Tibial nerve (tissue), 4 donors: ENCODE measurements at regions not wholly inside any gene's neighbourhood (a gene's known extent, or its start where the extent isn't known, plus 50 kb on each side); places are given as distances from the start of the nearest gene placed in this dataset.
"Not testable (repeated sequence)": the region's sequence is repeated elsewhere in the genome, so short reads cannot be mapped to it uniquely, and the experiment has no call there.

Experiments used
- DNase-seq, 2 donors: peaks; one replicate each; pipeline ENCODE4 v3.0.0-alpha.2; 2019; ENCODE audit warnings: low spot score in 2 of 2
- H3K27ac ChIP-seq, 4 donors: fragments of 200-600 bp; sonication (generic) in 3 of 4; one replicate each; pipeline ENCODE4 v1.5.1; 2017 to 2019; ENCODE audit warnings: mild to moderate bottlenecking in 1 of 4
- H3K27me3 ChIP-seq, 2 donors: fragments of 200-600 bp; sonication (generic) in 1 of 2; one replicate each; pipeline versions ENCODE4 v1.5.1 to v1.6.0; 2017 to 2019
- H3K36me3 ChIP-seq, 3 donors: fragments of 200-600 bp; sonication (generic); one replicate each; pipeline ENCODE4 v1.5.1; 2018 to 2019
- H3K4me1 ChIP-seq, 4 donors: fragments of 200-600 bp; sonication (generic) in 3 of 4; one replicate each; pipeline ENCODE4 v1.5.1; 2017 to 2019
- H3K4me3 ChIP-seq, 4 donors: fragments of 200-600 bp; sonication (generic) in 3 of 4; one replicate each; pipeline ENCODE4 v1.5.1; 2017 to 2019; ENCODE audit warnings: mild to moderate bottlenecking in 1 of 4, moderate library complexity in 1 of 4
- H3K9me3 ChIP-seq, 4 donors: fragments of 200-600 bp; sonication (generic) in 3 of 4; one replicate each; pipeline ENCODE4 v1.5.1; 2017 to 2019
- CTCF ChIP-seq, 5 experiments: fragments of 200-600 bp in 3 of 5; fragments of 450-650 bp in 2 of 5; sonication (generic) in 3 of 5; IDR thresholded peaks; one replicate each; pipeline ENCODE4 v1.5.1; 2016 to 2019; ENCODE audit warnings: antibody characterized with exemption in 5 of 5, mild to moderate bottlenecking in 3 of 5, moderate library complexity in 2 of 5
- EP300 ChIP-seq, 2 donors: sonication (generic); formaldehyde crosslinking; IDR thresholded peaks; one replicate each; pipeline ENCODE4 v1.6.1; 2017; ENCODE audit warnings: antibody characterized with exemption in 2 of 2, mild to moderate bottlenecking in 1 of 2
- POLR2A ChIP-seq, 2 donors: fragments of 450-650 bp; IDR thresholded peaks; one replicate each; pipeline ENCODE4 v1.6.1; 2017; ENCODE audit warnings: antibody characterized with exemption in 2 of 2, mild to moderate bottlenecking in 2 of 2, moderate library complexity in 2 of 2
- WGBS, 2 donors: methylation state at CpG; one replicate each; pipeline ENCODE4 v1.1.5; 2018; 5-methylcytosine and 5-hydroxymethylcytosine counted together

GRCh38 chr16:60608971-60609370 lies 1427.3 kb downstream of the CDH8 start:
- H3K4me1 ChIP-seq: no peaks in the 10 kb centered on the region
- no peak for TF ChIP-seq EP300 (IDR thresholded peaks at IDR 0.05)
- no peak for TF ChIP-seq CTCF (IDR thresholded peaks at IDR 0.05)
- TF ChIP-seq POLR2A (IDR thresholded peaks at IDR 0.05): no peak
- no peak overlapping the region for H3K4me3 ChIP-seq
- DNase-seq: no peak
- WGBS, 2 donors: 72 to 77% methylated on average over 2 of the region's 2 CpGs
- H3K9me3 ChIP-seq: no peaks in the 10 kb centered on the region
- H3K27ac ChIP-seq: no peak overlapping the region
- H3K36me3 ChIP-seq: no peaks in the 10 kb centered on the region
- no peaks in the 10 kb centered on the region for H3K27me3 ChIP-seq

GRCh38 chr16:60605652-60606051 lies 1430.6 kb downstream of the CDH8 start:
- not testable (repeated sequence) for H3K4me3 ChIP-seq, H3K4me1 ChIP-seq, H3K27ac ChIP-seq, H3K36me3 ChIP-seq, H3K9me3 ChIP-seq, H3K27me3 ChIP-seq, DNase-seq
- 95 to 97% methylated on average over 3 of the region's 3 CpGs for WGBS, 2 donors

GRCh38 chr16:60605176-60605575 lies 1431.1 kb downstream of the CDH8 start:
- H3K27ac ChIP-seq: no peak overlapping the region
- H3K36me3 ChIP-seq: no peaks in the 10 kb centered on the region
- TF ChIP-seq CTCF (IDR thresholded peaks at IDR 0.05) (no peak), EP300 (IDR thresholded peaks at IDR 0.05) (no peak), POLR2A (IDR thresholded peaks at IDR 0.05) (no peak)
- H3K4me1 ChIP-seq: no peaks in the 10 kb centered on the region
- no peaks in the 10 kb centered on the region for H3K27me3 ChIP-seq
- H3K4me3 ChIP-seq: no peak overlapping the region
- no peaks in the 10 kb centered on the region for H3K9me3 ChIP-seq
- DNase-seq: no peak
- 89% methylated on average over 3 of the region's 3 CpGs for WGBS, 2 donors

GRCh38 chr16:60586493-60586892 lies 1449.7 kb downstream of the CDH8 start:
- DNase-seq: no peak
- Histone ChIP-seq H3K9me3 (peaks cover 0 to 3% (median 0%) of the 10 kb centered on the region in 4 donors), H3K27ac (no peak overlapping the region), H3K4me3 (no peak overlapping the region), H3K27me3 (no peaks in the 10 kb centered on the region), H3K36me3 (no peaks in the 10 kb centered on the region), H3K4me1 (no peaks in the 10 kb centered on the region)
- TF ChIP-seq EP300 (IDR thresholded peaks at IDR 0.05): no peak
- no peak for TF ChIP-seq CTCF (IDR thresholded peaks at IDR 0.05)
- no peak for TF ChIP-seq POLR2A (IDR thresholded peaks at IDR 0.05)
- 65% methylated on average over 2 of the region's 2 CpGs for WGBS, 2 donors

- Histone ChIP-seq H3K4me3 (no peak overlapping the region), H3K27ac (no peak overlapping the region), H3K27me3 (no peaks in the 10 kb centered on the region), H3K36me3 (no peaks in the 10 kb centered on the region), H3K4me1 (no peaks in the 10 kb centered on the region), H3K9me3 (peaks cover 0 to 3% (median 0%) of the 10 kb centered on the region in 4 donors)
- no peak for TF ChIP-seq POLR2A (IDR thresholded peaks at IDR 0.05)
- TF ChIP-seq CTCF (IDR thresholded peaks at IDR 0.05): no peak
- DNase-seq: no peak
- 75 to 88% methylated on average over 4 of the region's 4 CpGs for WGBS, 2 donors
Observed at GRCh38 chr16:60582528-60582927, 1453.7 kb downstream of the CDH8 start.

GRCh38 chr16:60566901-60567300 lies 1469.3 kb downstream of the CDH8 start:
- TF ChIP-seq POLR2A (IDR thresholded peaks at IDR 0.05) (no peak), CTCF (IDR thresholded peaks at IDR 0.05) (no peak), EP300 (IDR thresholded peaks at IDR 0.05) (no peak)
- H3K4me1 ChIP-seq: no peaks in the 10 kb centered on the region
- H3K27ac ChIP-seq: no peak overlapping the region
- no peak overlapping the region for H3K4me3 ChIP-seq
- H3K36me3 ChIP-seq: no peaks in the 10 kb centered on the region
- no peaks in the 10 kb centered on the region for H3K27me3 ChIP-seq
- peaks cover 0 to 9% (median 0%) of the 10 kb centered on the region in 4 donors for H3K9me3 ChIP-seq
- no peak for DNase-seq
